HG03460 (cell line): ENCODE measurements at regions not wholly inside any gene's neighbourhood (a gene's known extent, or its start where the extent isn't known, plus 50 kb on each side); places are given as distances from the start of the nearest gene placed in this dataset.

Source experiments
- ATAC-seq: cut with Tn5 transposase; IDR thresholded peaks from one replicate; pipeline ENCODE4 v1.9.1; 2021; ENCODE audit not compliant: unreplicated experiment

- ATAC-seq = no peak
These were observed 160.9 kb downstream of the ADAMTS15 start for GRCh38 chr11:130609121-130610035.

GRCh38 chr11:130611791-130612251 is 163.4 kb downstream of the ADAMTS15 start:
- ATAC-seq = no peak

- ATAC-seq = no peak
These were observed 163.9 kb downstream of the ADAMTS15 start for GRCh38 chr11:130612291-130612851.

- ATAC-seq = no peak
These were observed 165.0 kb downstream of the ADAMTS15 start for GRCh38 chr11:130613396-130613795.

- ATAC-seq = no peak
These were observed 166.1 kb downstream of the ADAMTS15 start for GRCh38 chr11:130614591-130614990.

DNA sequence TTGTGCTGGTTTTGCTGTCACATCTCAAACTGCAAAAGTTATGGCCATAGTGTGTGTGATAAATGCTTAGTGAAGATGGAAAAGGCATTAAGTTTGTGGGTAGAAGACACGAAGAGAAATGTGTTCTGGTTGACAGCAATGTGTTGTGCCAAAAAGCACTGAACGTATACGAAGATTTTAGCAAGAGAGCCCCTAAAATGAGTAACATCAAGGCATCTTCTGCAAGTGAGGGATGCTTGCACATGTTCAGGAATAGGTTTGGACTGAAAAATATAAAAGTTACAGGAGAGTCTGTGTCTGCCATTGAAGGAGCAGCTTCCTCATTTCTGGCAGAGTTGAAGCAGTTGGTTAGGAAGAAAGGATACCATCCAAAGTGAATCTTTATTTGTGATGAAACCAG is 167.1 kb downstream of the ADAMTS15 start:
- ATAC-seq = no peak

DNA sequence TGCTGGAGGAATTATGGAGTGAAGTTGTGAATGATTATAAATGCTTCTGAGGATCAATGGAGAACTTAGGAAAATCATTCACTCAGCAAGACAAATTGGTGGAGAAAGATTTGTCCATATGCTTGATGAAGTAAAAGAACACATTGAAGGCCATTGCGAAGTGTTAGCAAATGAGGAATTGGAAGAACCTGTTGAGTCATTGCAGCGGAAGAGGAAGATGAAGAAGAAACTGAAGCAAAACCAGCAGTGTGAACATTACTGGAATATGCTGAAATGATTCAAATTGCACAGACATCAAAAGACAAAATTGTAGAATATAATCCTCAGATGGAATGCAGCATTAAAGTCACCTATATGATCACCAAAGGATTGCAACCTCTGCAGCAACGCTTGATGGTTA is 168.1 kb downstream of the ADAMTS15 start:
- ATAC-seq = no peak

- ATAC-seq = no peak
These were observed 168.6 kb downstream of the ADAMTS15 start for GRCh38 chr11:130617001-130617400.

DNA sequence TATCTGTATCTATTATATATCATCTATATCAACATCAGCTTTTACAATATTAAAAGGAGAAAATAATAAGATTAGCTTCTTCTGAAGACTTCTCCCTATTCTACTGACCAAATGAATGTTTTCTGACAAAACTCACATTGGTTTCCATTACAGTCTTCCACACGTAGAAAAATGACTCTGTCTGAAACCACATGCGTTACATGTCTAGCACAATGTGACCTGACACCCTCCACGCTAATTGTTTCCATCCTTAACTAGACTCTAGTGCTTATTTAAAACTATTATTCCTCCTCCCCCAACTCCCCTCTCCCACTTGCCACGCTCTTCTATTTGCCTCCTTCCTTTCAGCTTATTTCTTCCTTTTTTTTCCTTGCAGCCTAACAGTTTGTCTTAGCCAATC is 172.1 kb downstream of the ADAMTS15 start:
- ATAC-seq = no peak

GRCh38 chr11:130622141-130622542 is 173.7 kb downstream of the ADAMTS15 start:
- ATAC-seq = no peak

DNA sequence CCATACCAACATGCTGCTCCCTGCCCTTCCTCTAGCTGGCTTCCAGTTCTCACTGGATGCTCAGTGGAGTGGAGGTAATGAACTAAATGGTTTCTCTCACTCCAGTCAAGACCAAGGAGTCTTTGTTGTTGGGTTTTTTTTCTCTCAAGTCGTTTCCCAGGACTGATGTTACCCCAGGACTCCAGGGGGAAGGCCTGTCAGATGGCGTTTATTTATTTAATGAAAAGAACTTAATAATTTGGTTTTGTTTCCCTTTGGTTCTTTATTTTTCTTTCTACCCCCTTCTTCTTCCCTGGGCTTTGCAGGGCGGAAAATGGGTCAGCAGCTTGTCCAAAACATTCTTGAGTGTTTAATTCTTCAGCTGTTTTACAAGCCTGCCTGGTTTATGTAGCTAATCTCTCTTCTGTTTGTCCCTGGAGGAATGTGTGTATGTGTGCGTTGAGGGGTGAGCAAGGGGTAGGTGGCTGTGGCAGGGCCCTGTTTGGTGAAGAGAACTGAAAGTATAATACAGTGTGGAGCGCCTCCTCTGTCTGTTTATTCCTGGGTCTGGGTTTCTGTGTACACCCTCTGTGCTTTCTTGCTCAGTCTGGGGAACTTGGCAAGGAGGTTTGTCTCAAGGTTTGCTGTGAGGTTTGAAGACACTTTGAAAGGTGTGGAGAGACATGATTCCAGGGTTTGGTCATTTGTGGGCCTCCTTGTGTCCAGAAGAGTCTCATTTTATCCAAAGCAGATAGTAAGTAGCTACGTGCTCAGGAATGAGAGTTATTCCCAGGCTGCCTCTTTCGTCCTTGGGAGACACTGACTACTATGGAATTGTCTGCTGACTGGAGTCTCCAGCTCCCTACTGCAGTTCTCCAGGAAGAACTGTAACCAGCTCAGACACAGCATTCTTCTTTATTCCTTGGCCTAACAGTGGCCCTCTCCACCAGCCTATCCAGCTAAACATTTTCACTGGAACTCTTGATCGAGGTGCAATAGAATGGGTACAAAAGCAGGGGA is 175.5 kb downstream of the ADAMTS15 start:
- no peak for ATAC-seq

DNA sequence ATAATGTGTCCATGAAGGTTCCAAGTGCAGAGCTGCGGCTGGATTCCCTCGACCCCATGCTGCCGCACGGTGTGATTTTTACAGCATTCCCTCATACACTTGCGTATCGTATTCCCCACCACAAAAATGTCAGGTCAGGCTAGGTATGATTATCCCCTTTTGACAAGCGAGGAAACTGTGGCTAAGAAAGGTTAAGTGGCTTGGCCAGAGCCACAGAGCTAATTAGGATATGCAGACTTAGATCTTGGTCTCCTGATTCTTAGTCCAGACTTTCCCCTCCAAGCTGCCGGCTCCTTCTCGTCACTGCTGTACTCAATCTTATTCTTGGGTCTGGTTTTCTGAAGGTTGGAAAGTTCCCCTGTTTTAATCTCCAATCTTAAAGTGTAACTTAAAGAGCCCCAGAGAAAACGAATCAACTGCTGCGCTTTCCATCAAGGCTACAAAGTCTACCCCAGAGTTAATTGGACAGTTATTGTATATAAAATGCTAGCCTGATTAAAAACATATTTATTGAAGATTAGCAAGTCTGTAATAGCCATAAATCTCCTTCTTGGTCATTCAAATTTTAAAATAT is 176.6 kb downstream of the ADAMTS15 start:
- ATAC-seq = no peak

GRCh38 chr11:130625578-130626306 is 177.3 kb downstream of the ADAMTS15 start:
- ATAC-seq = no peak

GRCh38 chr11:130629039-130629438 is 180.6 kb downstream of the ADAMTS15 start:
- ATAC-seq = no peak

DNA sequence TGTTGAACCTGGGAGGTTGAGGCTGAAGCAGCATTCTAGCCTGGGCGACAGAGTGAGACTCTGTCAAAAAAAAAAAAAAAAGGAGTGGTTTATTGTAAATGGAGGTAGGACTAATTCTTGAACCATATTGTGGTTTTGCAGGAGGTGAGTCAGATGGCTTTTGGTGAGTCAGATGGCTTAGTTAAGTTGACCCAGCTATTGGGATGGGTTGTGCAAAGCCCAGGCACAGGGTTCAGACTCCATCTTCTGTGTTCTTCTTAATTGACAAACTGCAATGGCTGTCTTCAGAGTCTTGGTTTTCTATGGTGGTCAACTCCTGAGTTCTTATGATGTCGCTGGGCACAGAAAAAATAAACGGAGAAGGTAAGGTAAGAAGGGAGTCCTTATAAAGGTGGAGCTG is 182.7 kb downstream of the ADAMTS15 start:
- ATAC-seq = no peak

DNA sequence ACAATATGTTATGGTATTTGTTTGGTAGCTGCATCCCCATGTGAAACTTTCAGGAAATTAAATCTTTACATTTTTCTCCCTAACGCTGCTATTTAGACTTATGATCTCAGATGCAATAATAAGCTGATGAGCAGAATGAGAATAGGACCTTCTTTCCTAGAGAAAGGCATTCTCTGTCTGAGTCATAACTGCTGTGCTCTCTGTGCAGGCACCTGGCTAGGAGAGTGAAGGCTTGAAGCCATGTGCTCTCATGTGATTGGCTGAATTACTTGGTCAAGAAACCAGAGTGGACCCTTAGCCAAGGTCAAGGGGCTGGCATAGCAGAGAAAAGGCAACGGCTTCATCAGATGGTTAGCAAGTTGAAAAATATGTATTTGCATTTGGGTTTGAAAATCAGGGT is 185.0 kb downstream of the ADAMTS15 start:
- no peak for ATAC-seq

GRCh38 chr11:130634186-130634585 is 185.7 kb downstream of the ADAMTS15 start:
- no peak for ATAC-seq

DNA sequence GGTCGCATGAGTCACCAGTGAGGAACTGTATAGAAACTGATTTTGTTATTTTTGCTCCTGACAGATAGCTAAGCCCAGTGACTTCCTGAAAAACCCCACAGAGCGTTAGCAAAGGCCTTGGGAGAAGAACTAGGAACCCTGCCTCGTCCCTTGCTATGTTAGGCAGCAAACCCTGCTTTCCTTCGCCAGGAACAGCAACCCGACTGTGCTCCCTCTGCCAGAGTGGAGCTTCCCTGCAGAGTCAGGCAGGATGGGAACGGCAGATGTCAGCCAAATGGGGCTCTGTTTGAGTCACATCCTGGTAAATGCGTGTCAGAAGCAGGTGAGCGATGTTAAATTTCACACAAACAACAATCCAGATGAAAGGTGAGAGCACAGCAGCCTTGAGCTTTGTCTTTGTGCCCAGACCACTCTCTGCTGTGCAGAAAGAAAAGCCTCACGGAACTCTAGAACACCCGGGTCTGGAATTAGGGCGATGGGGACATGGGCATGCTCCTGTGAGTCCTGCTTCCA is 186.6 kb downstream of the ADAMTS15 start:
- no peak for ATAC-seq

DNA sequence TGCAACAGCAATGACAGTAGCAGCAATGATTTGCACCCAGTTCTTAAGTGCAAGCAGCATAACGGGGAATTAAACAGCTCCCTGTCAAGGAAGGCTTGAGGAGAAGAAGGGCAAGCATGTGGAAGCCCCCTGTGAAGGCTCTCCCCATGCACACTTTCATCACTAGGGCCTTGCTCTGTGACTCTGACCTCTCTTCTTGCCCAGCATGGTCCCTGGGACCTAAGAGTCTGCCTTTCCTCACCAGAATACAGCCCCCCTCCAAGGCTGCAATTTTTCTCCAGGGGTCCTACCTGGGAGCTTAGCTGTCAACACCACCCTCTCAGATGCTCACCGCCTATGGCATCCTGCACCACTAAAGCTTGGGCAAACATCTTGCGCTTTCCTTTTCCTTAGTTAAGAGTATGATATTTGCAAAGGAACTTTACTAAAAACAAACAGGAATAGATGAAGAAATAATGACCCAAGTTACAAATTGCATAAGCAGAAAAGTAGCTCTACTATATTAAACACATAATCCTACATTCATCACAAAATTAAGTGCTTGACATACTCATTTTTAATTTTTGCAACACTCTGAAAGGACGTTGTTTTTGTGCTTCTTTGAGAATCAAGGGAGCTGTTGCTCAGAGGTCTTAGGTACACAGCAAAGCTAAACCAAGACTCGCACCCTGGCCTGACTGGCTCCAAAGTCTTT is 187.6 kb downstream of the ADAMTS15 start:
- no peak for ATAC-seq
